Prostate gland (tissue), 2 donors: ENCODE measurements at regions not wholly inside any gene's neighbourhood (a gene's known extent, or its start where the extent isn't known, plus 50 kb on each side); places are given as distances from the start of the nearest gene placed in this dataset.

Experiments used
- DNase-seq: peaks from one replicate; pipeline ENCODE4 v3.0.0-alpha.2; 2019; ENCODE audit warnings: low spot score
- H3K27ac ChIP-seq, 2 donors: fragments of 200-600 bp; sonication (generic); 2 replicates each; pipeline ENCODE4 v1.5.1; 2017 to 2019
- H3K27me3 ChIP-seq: fragments of 200-600 bp; sonication (generic); replicated peaks from 2 replicates; pipeline ENCODE4 v1.5.1; 2019; ENCODE audit not compliant: insufficient read depth
- H3K36me3 ChIP-seq, 2 donors: fragments of 200-600 bp; sonication (generic); 1 replicate in 1 of 2; 2 replicates in 1 of 2; pipeline versions ENCODE4 v1.5.1 to v1.8.1; 2017 to 2019
- H3K4me1 ChIP-seq: fragments of 200-600 bp; sonication (generic); replicated peaks from 2 replicates; pipeline ENCODE4 v1.5.1; 2019
- H3K4me3 ChIP-seq, 2 donors: fragments of 200-600 bp; sonication (generic); 2 replicates each; pipeline ENCODE4 v1.5.1; 2017 to 2019
- H3K9me3 ChIP-seq: fragments of 200-600 bp; sonication (generic); 2 replicates; pipeline ENCODE4 v1.5.1; 2017
- CTCF ChIP-seq, 4 experiments: fragments of 200-600 bp in 2 of 4; fragments of 450-650 bp in 2 of 4; sonication (generic) in 2 of 4; IDR thresholded peaks; 1 replicate in 3 of 4; 2 replicates in 1 of 4; pipeline ENCODE4 v1.5.1; 2016 to 2019; ENCODE audit warnings: antibody characterized with exemption in 4 of 4, mild to moderate bottlenecking in 2 of 4, moderate library complexity in 2 of 4
- POLR2A ChIP-seq: fragments of 450-650 bp; IDR thresholded peaks from one replicate; pipeline ENCODE4 v1.6.1; 2016; ENCODE audit warnings: antibody characterized with exemption, mild to moderate bottlenecking
- POLR2AphosphoS5 ChIP-seq: sonication (generic); formaldehyde crosslinking; IDR thresholded peaks from one replicate; pipeline ENCODE4 v1.6.1; 2017; ENCODE audit warnings: antibody characterized with exemption
- WGBS: methylation state at CpG from one replicate; pipeline ENCODE4 v1.1.5; 2018; 5-methylcytosine and 5-hydroxymethylcytosine counted together
- intact Hi-C: fragments of 100-400 bp; cut with DNase I; formaldehyde crosslinking; loops from one replicate; pipeline ENCODE4 v1.14.2; 2022

GRCh38 chr12:104896146-104896545, 61.9 kb downstream of the SLC41A2 start:
- no peaks in the 10 kb centered on the region for H3K9me3 ChIP-seq
- TF ChIP-seq POLR2AphosphoS5: no peak
- TF ChIP-seq POLR2A: no peak
- no peak for TF ChIP-seq CTCF (IDR thresholded peaks at IDR 0.05)
- intact Hi-C loops: no loop called here
- no peak overlapping the region for H3K27ac ChIP-seq
- H3K4me1 ChIP-seq: no peaks in the 10 kb centered on the region
- no peak for DNase-seq
- H3K27me3 ChIP-seq: no peaks in the 10 kb centered on the region
- no peaks in the 10 kb centered on the region for H3K36me3 ChIP-seq
- no peak overlapping the region for H3K4me3 ChIP-seq

- TF ChIP-seq POLR2AphosphoS5 (no peak), POLR2A (no peak), CTCF (IDR thresholded peaks at IDR 0.05) (no peak)
These were observed 62.7 kb downstream of the SLC41A2 start for GRCh38 chr12:104895415-104895814.

GRCh38 chr12:104890476-104891096, 67.5 kb downstream of the SLC41A2 start:
- Histone ChIP-seq H3K4me1 (no peaks in the 10 kb centered on the region), H3K27me3 (no peaks in the 10 kb centered on the region), H3K36me3 (no peaks in the 10 kb centered on the region), H3K4me3 (no peak overlapping the region), H3K9me3 (no peaks in the 10 kb centered on the region), H3K27ac (no peak overlapping the region)
- intact Hi-C loops: no loop called here
- 86% methylated on average over 5 of the region's 5 CpGs for WGBS
- no peak for DNase-seq
- TF ChIP-seq POLR2A: no peak

More at GRCh38 chr12:104895415-104895814, 62.7 kb downstream of the SLC41A2 start:
- no peak overlapping the region for H3K27ac ChIP-seq
- no peaks in the 10 kb centered on the region for H3K36me3 ChIP-seq
- no peak for DNase-seq
- H3K27me3 ChIP-seq: no peaks in the 10 kb centered on the region
- no peaks in the 10 kb centered on the region for H3K4me1 ChIP-seq
- H3K9me3 ChIP-seq: no peaks in the 10 kb centered on the region
- intact Hi-C loops: no loop called here
- H3K4me3 ChIP-seq: no peak overlapping the region
- WGBS: 43% methylated on average over 2 of the region's 2 CpGs

GRCh38 chr12:104889735-104890134, 68.4 kb downstream of the SLC41A2 start:
- DNase-seq: no peak
- WGBS: 100% methylated on average over 1 of the region's 1 CpG
- Histone ChIP-seq H3K27ac (no peak overlapping the region), H3K36me3 (no peaks in the 10 kb centered on the region), H3K9me3 (no peaks in the 10 kb centered on the region), H3K27me3 (no peaks in the 10 kb centered on the region), H3K4me3 (no peak overlapping the region), H3K4me1 (no peaks in the 10 kb centered on the region)
- TF ChIP-seq POLR2A (no peak), POLR2AphosphoS5 (no peak), CTCF (IDR thresholded peaks at IDR 0.05) (no peak)
- intact Hi-C loops: no loop called here

- Histone ChIP-seq H3K4me1 (no peaks in the 10 kb centered on the region), H3K4me3 (no peak overlapping the region)
- TF ChIP-seq POLR2AphosphoS5 (no peak), CTCF (IDR thresholded peaks at IDR 0.05) (no peak), POLR2A (no peak)
These were observed 69.2 kb downstream of the SLC41A2 start for GRCh38 chr12:104888892-104889291.

More at GRCh38 chr12:104888892-104889291, 69.2 kb downstream of the SLC41A2 start:
- Histone ChIP-seq H3K27me3 (no peaks in the 10 kb centered on the region), H3K36me3 (no peaks in the 10 kb centered on the region), H3K9me3 (no peaks in the 10 kb centered on the region), H3K27ac (no peak overlapping the region)
- intact Hi-C loops: no loop called here
- DNase-seq: no peak
